ENCODE measurements at regions not wholly inside any gene's neighbourhood (a gene's known extent, or its start where the extent isn't known, plus 50 kb on each side); places are given as distances from the start of the nearest gene placed in this dataset.

GRCh38 chr6:14673201-14673600 is 555.6 kb downstream of the CD83 start:
- TF ChIP-seq RAD21 (conservative IDR thresholded peaks at IDR 0.05) (no peak), EZH2 (IDR thresholded peaks at IDR 0.05; ENCODE audit: borderline replicate concordance, insufficient read depth, low read length, poor library complexity, severe bottlenecking) (no peak), MXI1 (conservative IDR thresholded peaks at IDR 0.05; ENCODE audit: poor library complexity, severe bottlenecking) (no peak), REST (IDR thresholded peaks at IDR 0.05; ENCODE audit: borderline replicate concordance) (no peak), CTCF (IDR thresholded peaks at IDR 0.05; ENCODE audit: poor library complexity, severe bottlenecking) (no peak), POLR2AphosphoS5 (IDR thresholded peaks at IDR 0.05) (no peak), EP300 (conservative IDR thresholded peaks at IDR 0.05; ENCODE audit: poor library complexity, severe bottlenecking) (no peak), TAF1 (IDR thresholded peaks at IDR 0.05; ENCODE audit: low read depth) (no peak), SMC3 (conservative IDR thresholded peaks at IDR 0.05; ENCODE audit: poor library complexity) (no peak)

GRCh38 chr6:14674458-14674857 is 556.9 kb downstream of the CD83 start:
- Histone ChIP-seq H3K27me3 (ENCODE audit: insufficient read depth, low read depth, low read length) (no peaks in the 10 kb centered on the region), H4K20me1 (ENCODE audit: insufficient read depth) (no peaks in the 10 kb centered on the region), H3K9me3 (ENCODE audit: low read length) (no peaks in the 10 kb centered on the region), H3K79me2 (replicated peaks; ENCODE audit: insufficient read depth, low read length) (no peaks in the 10 kb centered on the region), H3K36me3 (ENCODE audit: insufficient read depth, low read length) (no peaks in the 10 kb centered on the region), H3K4me2 (ENCODE audit: low read length) (no peak overlapping the region), H3F3A (ENCODE audit: insufficient read depth, low read length, poor library complexity, severe bottlenecking) (no peaks in the 10 kb centered on the region), H3K27ac (ENCODE audit: low read length) (no peak overlapping the region), H2AFZ (ENCODE audit: low read depth, low read length) (no peak overlapping the region), H3K9ac (ENCODE audit: low read length) (no peak overlapping the region), H3K4me3 (ENCODE audit: low read length) (no peak overlapping the region), H3K9me2 (ENCODE audit: insufficient read depth, low read length) (no peaks in the 10 kb centered on the region)
- TF ChIP-seq RAD21 (conservative IDR thresholded peaks at IDR 0.05): no peak
- TF ChIP-seq POLR2AphosphoS5 (IDR thresholded peaks at IDR 0.05): no peak
- no peak for TF ChIP-seq REST (IDR thresholded peaks at IDR 0.05; ENCODE audit: borderline replicate concordance)
- TF ChIP-seq TAF1 (IDR thresholded peaks at IDR 0.05; ENCODE audit: low read depth): no peak
- no peak for TF ChIP-seq SMC3 (conservative IDR thresholded peaks at IDR 0.05; ENCODE audit: poor library complexity)
- no peak for TF ChIP-seq MXI1 (conservative IDR thresholded peaks at IDR 0.05; ENCODE audit: poor library complexity, severe bottlenecking)
- no peak for TF ChIP-seq EZH2 (IDR thresholded peaks at IDR 0.05; ENCODE audit: borderline replicate concordance, insufficient read depth, low read length, poor library complexity, severe bottlenecking)
- no peak for TF ChIP-seq CTCF (IDR thresholded peaks at IDR 0.05; ENCODE audit: poor library complexity, severe bottlenecking)
- TF ChIP-seq EP300 (conservative IDR thresholded peaks at IDR 0.05; ENCODE audit: poor library complexity, severe bottlenecking): no peak

More at GRCh38 chr6:14673201-14673600, 555.6 kb downstream of the CD83 start:
- Histone ChIP-seq H3K4me2 (ENCODE audit: low read length) (no peak overlapping the region), H3K36me3 (ENCODE audit: insufficient read depth, low read length) (no peaks in the 10 kb centered on the region), H3K9ac (ENCODE audit: low read length) (no peak overlapping the region), H3K9me3 (ENCODE audit: low read length) (no peaks in the 10 kb centered on the region), H3K27me3 (ENCODE audit: insufficient read depth, low read depth, low read length) (no peaks in the 10 kb centered on the region), H4K20me1 (ENCODE audit: insufficient read depth) (no peaks in the 10 kb centered on the region), H3F3A (ENCODE audit: insufficient read depth, low read length, poor library complexity, severe bottlenecking) (no peaks in the 10 kb centered on the region), H3K9me2 (ENCODE audit: insufficient read depth, low read length) (no peaks in the 10 kb centered on the region), H3K79me2 (replicated peaks; ENCODE audit: insufficient read depth, low read length) (no peaks in the 10 kb centered on the region), H2AFZ (ENCODE audit: low read depth, low read length) (no peak overlapping the region), H3K4me3 (ENCODE audit: low read length) (no peak overlapping the region), H3K27ac (ENCODE audit: low read length) (no peak overlapping the region)
